ENCODE measurements at regions not wholly inside any gene's neighbourhood (a gene's known extent, or its start where the extent isn't known, plus 50 kb on each side); places are given as distances from the start of the nearest gene placed in this dataset.
"Not testable (repeated sequence)": the region's sequence is repeated elsewhere in the genome, so short reads cannot be mapped to it uniquely, and the experiment has no call there.

DNA sequence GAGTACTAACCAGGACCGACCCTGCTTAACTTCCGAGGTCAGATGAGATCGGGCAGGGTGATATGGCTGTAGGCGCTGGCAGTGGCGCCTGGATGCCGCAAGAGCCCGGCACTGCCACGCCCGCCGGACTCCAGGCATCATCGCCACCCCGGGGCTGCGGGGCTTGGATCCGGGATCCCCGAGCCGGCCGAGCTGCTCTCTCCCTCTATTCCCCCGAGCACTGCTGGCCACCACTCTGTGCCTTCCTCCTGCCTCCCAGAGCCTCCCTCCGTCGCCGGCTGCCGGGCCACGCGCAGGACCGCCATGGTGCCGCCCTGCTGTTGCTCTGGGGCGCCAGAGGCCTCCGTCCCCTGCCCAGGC, 153.2 kb upstream of the ALG10B start:
- no peak overlapping the region for H3K4me3 ChIP-seq (ENCODE audit: low read depth, low read length)
- TF ChIP-seq, protein P1, sequence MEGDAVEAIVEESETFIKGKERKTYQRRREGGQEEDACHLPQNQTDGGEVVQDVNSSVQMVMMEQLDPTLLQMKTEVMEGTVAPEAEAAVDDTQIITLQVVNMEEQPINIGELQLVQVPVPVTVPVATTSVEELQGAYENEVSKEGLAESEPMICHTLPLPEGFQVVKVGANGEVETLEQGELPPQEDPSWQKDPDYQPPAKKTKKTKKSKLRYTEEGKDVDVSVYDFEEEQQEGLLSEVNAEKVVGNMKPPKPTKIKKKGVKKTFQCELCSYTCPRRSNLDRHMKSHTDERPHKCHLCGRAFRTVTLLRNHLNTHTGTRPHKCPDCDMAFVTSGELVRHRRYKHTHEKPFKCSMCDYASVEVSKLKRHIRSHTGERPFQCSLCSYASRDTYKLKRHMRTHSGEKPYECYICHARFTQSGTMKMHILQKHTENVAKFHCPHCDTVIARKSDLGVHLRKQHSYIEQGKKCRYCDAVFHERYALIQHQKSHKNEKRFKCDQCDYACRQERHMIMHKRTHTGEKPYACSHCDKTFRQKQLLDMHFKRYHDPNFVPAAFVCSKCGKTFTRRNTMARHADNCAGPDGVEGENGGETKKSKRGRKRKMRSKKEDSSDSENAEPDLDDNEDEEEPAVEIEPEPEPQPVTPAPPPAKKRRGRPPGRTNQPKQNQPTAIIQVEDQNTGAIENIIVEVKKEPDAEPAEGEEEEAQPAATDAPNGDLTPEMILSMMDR (IDR thresholded peaks at IDR 0.05; ENCODE audit: low read depth, low read length, missing control alignments) = no peak
- DNase-seq (ENCODE audit: low read depth) = no peak

DNA sequence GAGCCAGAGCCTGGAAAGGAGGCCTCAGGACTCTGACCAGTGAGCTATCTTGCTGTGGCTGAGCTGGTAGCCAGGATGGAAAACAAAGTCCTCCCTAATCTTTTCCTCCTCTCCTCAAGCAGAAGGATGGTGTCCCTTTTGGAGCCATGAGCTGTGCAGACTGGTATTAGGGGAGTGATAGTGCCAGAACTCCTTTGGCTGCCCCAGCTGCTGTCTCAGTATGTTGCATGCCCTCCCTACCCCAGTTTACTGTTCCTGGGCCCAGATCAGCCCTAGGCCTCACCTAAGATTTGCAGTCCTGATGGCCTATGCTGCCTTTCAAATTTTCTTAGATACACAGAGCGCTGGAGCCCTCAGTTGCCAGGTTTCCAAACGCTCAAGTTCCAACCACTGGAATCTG, 150.3 kb upstream of the ALG10B start:
- TF ChIP-seq, protein P1 (IDR thresholded peaks at IDR 0.05; ENCODE audit: low read depth, low read length, missing control alignments) = no peak
- no peak for DNase-seq (ENCODE audit: low read depth)
- no peak overlapping the region for H3K4me3 ChIP-seq (ENCODE audit: low read depth, low read length)

DNA sequence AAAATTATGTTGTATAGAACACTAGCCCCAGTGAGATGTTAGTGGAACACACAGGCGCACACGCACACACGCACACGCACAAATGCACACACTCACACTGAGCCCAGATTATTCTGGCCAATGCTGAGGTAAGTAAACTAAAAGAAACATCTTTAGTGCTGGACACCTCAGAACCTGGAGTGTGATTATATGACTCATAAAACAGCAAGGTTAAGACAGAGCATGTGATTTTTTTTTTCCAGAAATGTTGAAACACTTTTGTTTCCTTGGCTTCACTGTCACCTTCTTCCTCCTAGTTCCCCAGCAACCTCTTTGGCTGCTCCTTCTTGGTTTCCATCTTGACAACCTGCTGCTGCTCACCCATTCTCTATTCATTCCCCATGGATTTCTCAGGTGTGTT, 141.0 kb upstream of the ALG10B start:
- DNase-seq (ENCODE audit: low read depth) = no peak
- H3K4me3 ChIP-seq (ENCODE audit: low read depth, low read length) = no peak overlapping the region
- TF ChIP-seq, protein P1 (IDR thresholded peaks at IDR 0.05; ENCODE audit: low read depth, low read length, missing control alignments) = no peak

DNA sequence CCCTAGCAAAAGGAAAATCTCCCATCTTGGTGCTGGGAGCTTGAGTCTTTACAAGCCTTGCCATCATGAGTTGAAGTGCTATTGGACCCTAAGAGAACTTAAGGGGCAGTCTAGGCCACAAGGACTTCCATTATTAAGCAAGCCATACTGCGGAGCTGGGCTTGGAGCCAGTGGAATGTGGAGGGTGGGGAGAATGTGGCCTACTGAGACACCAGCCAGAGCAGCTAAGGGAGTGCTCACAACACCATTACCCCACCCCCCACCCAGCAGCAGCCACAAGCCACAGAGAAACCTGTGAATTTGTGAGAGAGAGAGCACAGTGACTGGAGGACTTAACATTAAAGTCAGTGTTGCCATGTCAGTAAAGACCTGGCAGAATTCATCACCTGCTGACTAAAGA, 133.0 kb upstream of the ALG10B start:
- DNase-seq (ENCODE audit: low read depth); H3K4me3 ChIP-seq (ENCODE audit: low read depth, low read length): not testable (repeated sequence)

DNA sequence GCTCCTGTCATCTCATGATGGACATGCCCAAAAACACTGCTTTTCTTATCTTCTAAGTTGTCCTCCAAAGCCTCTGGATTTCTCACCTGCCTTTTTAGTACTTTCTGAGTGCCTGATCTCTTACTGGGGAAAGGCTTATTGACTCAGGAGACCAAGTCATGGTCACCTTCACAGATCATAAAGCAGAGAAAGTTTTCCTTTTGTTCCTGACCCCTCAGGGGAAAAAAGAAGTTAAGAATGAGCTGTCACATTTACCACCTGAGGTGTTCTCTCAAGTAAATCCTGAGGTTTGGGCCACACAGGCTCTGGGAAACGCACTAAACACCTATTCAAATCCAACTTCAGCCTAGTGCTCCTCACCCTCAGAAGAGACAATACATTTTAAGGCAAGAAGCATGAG, 119.3 kb upstream of the ALG10B start:
- not testable (repeated sequence) for DNase-seq (ENCODE audit: low read depth); H3K4me3 ChIP-seq (ENCODE audit: low read depth, low read length)

DNA sequence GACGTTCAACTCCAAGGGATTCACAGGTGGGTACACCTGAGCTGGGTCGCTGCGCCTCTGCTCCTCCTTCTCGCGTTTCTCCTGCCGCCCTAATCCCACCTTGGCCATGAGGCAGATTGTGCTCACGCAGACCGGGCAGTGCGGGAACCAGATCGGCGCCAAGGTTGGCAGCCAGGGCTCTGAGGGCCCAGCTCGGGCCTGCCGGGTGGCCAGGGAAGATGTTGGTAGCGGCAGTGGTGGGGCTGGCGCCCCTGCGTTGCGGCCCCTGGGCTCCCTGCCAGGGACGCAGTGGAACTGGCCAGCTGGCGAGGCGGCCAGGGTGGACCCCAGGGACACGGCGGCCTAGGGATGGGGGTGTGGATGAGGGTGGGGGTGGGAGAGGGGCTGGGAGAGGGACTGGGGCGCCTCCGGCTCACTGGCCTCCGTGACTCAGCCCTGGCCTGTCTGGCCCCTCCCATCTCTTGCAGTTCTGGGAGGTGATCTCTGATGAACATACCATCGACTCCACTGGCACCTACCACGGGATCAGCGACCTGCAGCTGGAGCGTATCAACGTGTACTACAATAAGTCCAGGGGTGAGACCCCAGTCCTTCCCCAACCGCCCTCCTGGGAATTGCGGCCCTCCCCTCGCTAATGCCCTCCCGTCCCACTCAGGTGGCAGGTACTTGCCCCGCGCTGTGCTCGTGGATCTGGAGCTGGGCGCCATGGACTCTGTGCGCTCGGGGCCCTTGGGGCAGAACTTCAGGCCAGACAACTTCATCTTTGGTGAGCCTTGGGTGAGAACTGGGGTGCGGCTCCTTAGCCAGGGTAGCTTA, 114.9 kb upstream of the ALG10B start:
- DNase-seq (ENCODE audit: low read depth) = no peak
- no peak overlapping the region for H3K4me3 ChIP-seq (ENCODE audit: low read depth, low read length)
- TF ChIP-seq, protein P1 (IDR thresholded peaks at IDR 0.05; ENCODE audit: low read depth, low read length, missing control alignments) = no peak

DNA sequence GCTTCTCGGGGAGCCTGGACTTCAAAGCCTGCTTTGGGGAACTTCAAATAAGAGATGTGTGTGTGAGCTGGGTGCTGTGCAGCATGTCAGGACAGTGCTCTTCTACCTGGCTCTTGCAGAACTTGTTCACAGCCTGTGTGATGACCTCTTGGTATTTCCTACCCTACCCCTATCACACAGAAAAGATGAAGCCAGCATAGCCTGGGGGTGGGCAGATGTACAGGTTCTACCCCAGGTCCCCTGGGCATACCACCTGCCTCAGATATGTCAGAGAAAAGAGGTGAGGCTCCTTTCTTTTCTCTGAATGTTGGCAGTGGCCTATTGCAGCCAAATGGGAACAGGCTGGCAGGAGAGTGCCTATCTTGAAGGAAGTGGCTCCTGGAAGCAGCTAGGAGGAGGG, 111.7 kb upstream of the ALG10B start:
- TF ChIP-seq, protein P1 (IDR thresholded peaks at IDR 0.05; ENCODE audit: low read depth, low read length, missing control alignments) = no peak
- H3K4me3 ChIP-seq (ENCODE audit: low read depth, low read length) = no peak overlapping the region
- DNase-seq (ENCODE audit: low read depth) = no peak

DNA sequence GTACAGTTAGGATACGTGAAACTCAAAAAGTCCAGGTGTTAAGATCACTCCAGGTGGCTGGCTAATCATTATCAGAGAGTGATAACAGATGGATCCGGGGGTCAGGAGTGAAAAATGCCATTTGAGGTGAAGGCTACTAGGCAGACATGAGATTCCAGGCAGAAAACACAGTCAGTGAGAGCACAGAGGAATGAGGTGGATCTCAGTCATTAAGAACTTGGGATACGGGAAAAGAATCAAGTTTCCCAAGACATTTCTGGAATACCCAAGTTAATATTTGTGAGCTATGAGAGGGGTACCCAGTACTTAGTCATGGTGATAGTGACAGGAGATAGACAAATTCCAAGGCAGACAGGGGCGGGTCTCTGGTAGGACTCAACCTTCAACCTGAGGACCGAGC, 94.6 kb upstream of the ALG10B start:
- TF ChIP-seq, protein P1 (IDR thresholded peaks at IDR 0.05; ENCODE audit: low read depth, low read length, missing control alignments) = no peak
- H3K4me3 ChIP-seq (ENCODE audit: low read depth, low read length) = no peak overlapping the region
- DNase-seq (ENCODE audit: low read depth) = no peak

DNA sequence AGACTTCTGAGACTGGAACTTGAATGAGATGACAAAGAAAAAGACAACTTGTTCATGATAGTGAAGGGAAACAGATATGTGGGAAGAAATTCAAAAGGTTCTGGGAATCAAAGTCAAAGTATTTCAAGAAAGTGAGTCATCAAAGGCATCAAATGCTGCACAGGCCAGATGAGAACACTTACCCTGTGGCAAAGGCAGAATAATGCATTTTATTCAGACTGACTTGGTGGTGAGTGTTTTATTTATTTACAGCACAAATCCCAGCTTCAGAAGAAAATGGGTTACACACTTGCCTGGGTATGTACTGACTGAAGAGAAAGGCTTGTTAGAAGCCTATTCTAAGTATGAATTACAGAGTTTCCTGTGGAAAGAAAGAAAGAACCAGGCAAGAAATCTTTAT, 78.2 kb upstream of the ALG10B start:
- not testable (repeated sequence) for H3K4me3 ChIP-seq (ENCODE audit: low read depth, low read length); DNase-seq (ENCODE audit: low read depth)

Data from GM12864 (cell line).